H9 (cell line): ENCODE measurements at regions not wholly inside any gene's neighbourhood (a gene's known extent, or its start where the extent isn't known, plus 50 kb on each side); places are given as distances from the start of the nearest gene placed in this dataset.

ENCODE experiments used
- DNase-seq: peaks from one replicate; pipeline ENCODE4 v3.0.0-alpha.2; 2017
- H2AFZ ChIP-seq: one replicate; pipeline ENCODE4 v1.6.1; 2013; ENCODE audit warnings: mild to moderate bottlenecking, low read length, control low read depth, moderate library complexity
- H2AK5ac ChIP-seq: 2 replicates; pipeline ENCODE4 v1.6.1; 2013; ENCODE audit warnings: low read length, control low read depth, mixed read lengths; ENCODE audit not compliant: insufficient read length
- H2BK120ac ChIP-seq: one replicate; pipeline ENCODE4 v1.6.1; 2013; ENCODE audit warnings: low read depth, mild to moderate bottlenecking, low read length, control low read depth, inconsistent platforms; ENCODE audit not compliant: poor library complexity, severe bottlenecking
- H2BK12ac ChIP-seq: 2 replicates; pipeline ENCODE4 v1.6.1; 2013; ENCODE audit warnings: low read length, control low read depth, mixed read lengths, low read depth; ENCODE audit not compliant: insufficient read length
- H2BK15ac ChIP-seq: 2 replicates; pipeline ENCODE4 v1.6.1; 2013; ENCODE audit warnings: low read depth, low read length, control low read depth
- H2BK20ac ChIP-seq: one replicate; pipeline ENCODE4 v1.6.1; 2013; ENCODE audit warnings: low read depth, mild to moderate bottlenecking, low read length, control low read depth, inconsistent platforms; ENCODE audit not compliant: poor library complexity, severe bottlenecking
- H2BK5ac ChIP-seq: 2 replicates; pipeline ENCODE4 v1.6.1; 2013; ENCODE audit warnings: low read length, control low read depth, mixed read lengths; ENCODE audit not compliant: insufficient read length
- H3K14ac ChIP-seq: 2 replicates; pipeline ENCODE4 v1.6.1; 2013; ENCODE audit warnings: low read length, control low read depth; ENCODE audit not compliant: insufficient read depth
- H3K18ac ChIP-seq: 2 replicates; pipeline ENCODE4 v1.6.1; 2013; ENCODE audit warnings: low read depth, mild to moderate bottlenecking, mixed read lengths, low read length, control low read depth; ENCODE audit not compliant: insufficient read length
- H3K23ac ChIP-seq: 2 replicates; pipeline ENCODE4 v1.6.1; 2013; ENCODE audit warnings: low read length, control low read depth, mixed read lengths, low read depth; ENCODE audit not compliant: insufficient read length
- H3K23me2 ChIP-seq: 2 replicates; pipeline ENCODE4 v1.6.1; 2013; ENCODE audit warnings: low read depth, mild to moderate bottlenecking, mixed read lengths, low read length, control low read depth; ENCODE audit not compliant: insufficient read length, poor library complexity, severe bottlenecking
- H3K27ac ChIP-seq: 2 replicates; pipeline ENCODE4 v1.5.1; 2013; ENCODE audit warnings: low read length, control low read depth, mixed read lengths, low read depth; ENCODE audit not compliant: insufficient read length
- H3K27me3 ChIP-seq: 2 replicates; pipeline ENCODE4 v1.6.1; 2013; ENCODE audit warnings: low read length, control low read depth, inconsistent platforms; ENCODE audit not compliant: insufficient read depth
- H3K4ac ChIP-seq: 2 replicates; pipeline ENCODE4 v1.6.1; 2013; ENCODE audit warnings: low read depth, mild to moderate bottlenecking, control low read depth, inconsistent platforms, low read length, moderate library complexity
- H3K4me1 ChIP-seq: 2 replicates; pipeline ENCODE4 v1.6.1; 2013; ENCODE audit warnings: low read length, control low read depth, inconsistent platforms; ENCODE audit not compliant: insufficient read depth
- H3K4me2 ChIP-seq: 2 replicates; pipeline ENCODE4 v1.6.1; 2013; ENCODE audit warnings: low read length, control low read depth, mixed read lengths; ENCODE audit not compliant: insufficient read length, insufficient read depth
- H3K56ac ChIP-seq: 2 replicates; pipeline ENCODE4 v1.6.1; 2013; ENCODE audit warnings: low read depth, mild to moderate bottlenecking, mixed read lengths, low read length, control low read depth; ENCODE audit not compliant: insufficient read length
- H3K79me1 ChIP-seq: 2 replicates; pipeline ENCODE4 v1.6.1; 2013; ENCODE audit warnings: low read depth, mild to moderate bottlenecking, moderate library complexity, low read length, control low read depth, inconsistent platforms; ENCODE audit not compliant: insufficient read depth, poor library complexity, severe bottlenecking
- H3K79me2 ChIP-seq: 2 replicates; pipeline ENCODE4 v1.6.1; 2013; ENCODE audit warnings: low read length, control low read depth, inconsistent platforms; ENCODE audit not compliant: insufficient read depth
- H3K9ac ChIP-seq: 2 replicates; pipeline ENCODE4 v1.6.1; 2013; ENCODE audit warnings: low read length, control low read depth, mixed read lengths; ENCODE audit not compliant: insufficient read length; ENCODE audit errors: extremely low read depth
- H3K9me3 ChIP-seq: one replicate; pipeline ENCODE4 v1.6.1; 2013; ENCODE audit warnings: low read depth, low read length, inconsistent platforms; ENCODE audit not compliant: control insufficient read depth
- H3T11ph ChIP-seq: one replicate; pipeline ENCODE4 v1.6.1; 2013; ENCODE audit warnings: mild to moderate bottlenecking, low read length, control low read depth, inconsistent platforms
- H4K20me1 ChIP-seq: one replicate; pipeline ENCODE4 v1.6.1; 2013; ENCODE audit not compliant: control insufficient read depth, insufficient read length, insufficient read depth
- H4K5ac ChIP-seq: 2 replicates; pipeline ENCODE4 v1.6.1; 2013; ENCODE audit warnings: low read depth, mild to moderate bottlenecking, mixed read lengths, low read length, control low read depth; ENCODE audit not compliant: insufficient read length
- H4K8ac ChIP-seq: replicated peaks from 2 replicates; pipeline ENCODE4 v1.6.1; 2013; ENCODE audit warnings: low read length, control low read depth, mixed read lengths, low read depth; ENCODE audit not compliant: insufficient read length
- H4K91ac ChIP-seq: 2 replicates; pipeline ENCODE4 v1.6.1; 2013; ENCODE audit warnings: low read depth, mild to moderate bottlenecking, moderate library complexity, mixed read lengths, low read length, control low read depth; ENCODE audit not compliant: insufficient read length
- H3K27ac Mint-ChIP-seq, 3 experiments: 2 replicates in 2 of 3; 3 replicates in 1 of 3; pipeline ENCODE4 v1.8.0; 2020 to 2021; ENCODE audit warnings: mixed read lengths in 3 of 3, mild to moderate bottlenecking in 1 of 3, moderate library complexity in 1 of 3
- H3K27me3 Mint-ChIP-seq: 2 replicates; pipeline ENCODE4 v1.8.0; 2021; ENCODE audit warnings: low read depth, mild to moderate bottlenecking, moderate library complexity, mixed read lengths
- H3K36me3 Mint-ChIP-seq, 3 experiments: 2 replicates in 2 of 3; 3 replicates in 1 of 3; pipeline ENCODE4 v1.8.0; 2020 to 2021; ENCODE audit warnings: low read depth in 3 of 3, mixed read lengths in 3 of 3; ENCODE audit not compliant: insufficient read depth in 1 of 3
- H3K4me1 Mint-ChIP-seq, 2 experiments: 2 replicates each; pipeline ENCODE4 v1.8.0; 2020; ENCODE audit warnings: mixed read lengths in 2 of 2
- H3K4me3 Mint-ChIP-seq, 2 experiments: 2 replicates in 1 of 2; 3 replicates in 1 of 2; pipeline ENCODE4 v1.8.0; 2020 to 2021; ENCODE audit warnings: mild to moderate bottlenecking in 2 of 2, mixed read lengths in 2 of 2, moderate library complexity in 1 of 2
- H3K9me3 Mint-ChIP-seq, 2 experiments: 2 replicates in 1 of 2; 3 replicates in 1 of 2; pipeline ENCODE4 v1.8.0; 2020; ENCODE audit warnings: mild to moderate bottlenecking in 2 of 2, mixed read lengths in 2 of 2, moderate library complexity in 1 of 2
- WGBS: extraction: QIAGEN DNeasy Blood & Tissue Kit; methylation state at CpG from one replicate; pipeline ENCODE4 v1.1.7; 2013; ENCODE audit warnings: missing lambda C conversion rate, low lambda C conversion rate, mixed read lengths; ENCODE audit not compliant: insufficient read length; ENCODE audit errors: extremely low coverage; 5-methylcytosine and 5-hydroxymethylcytosine counted together
- TF ChIP-seq, protein P1 (sequence below): fragments of 200-600 bp; sonication (generic); conservative IDR thresholded peaks from 3 replicates; pipeline ENCODE4 v1.8.0; 2021; ENCODE audit warnings: antibody characterized with exemption, mild to moderate bottlenecking

DNA sequence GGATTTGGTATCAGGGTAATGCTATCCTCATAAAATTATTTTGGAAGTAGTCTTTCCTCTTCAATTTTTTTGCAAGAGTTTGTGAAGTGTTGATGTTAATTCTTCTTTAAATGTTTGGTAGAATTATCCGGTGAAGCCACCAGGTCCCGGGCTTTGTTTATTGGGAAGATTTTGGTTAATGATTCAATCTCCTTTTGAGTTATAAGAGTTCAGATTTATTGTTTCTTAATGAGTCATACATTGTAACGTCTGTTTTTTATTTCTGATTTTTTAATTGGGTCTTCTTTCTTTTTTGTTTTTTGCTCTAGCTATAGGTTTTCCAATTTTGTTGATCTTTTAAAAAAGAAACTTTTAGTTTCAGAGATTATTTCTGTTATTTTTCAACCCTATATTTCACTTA is 412.3 kb downstream of the PDGFC start:
- TF ChIP-seq, protein P1, sequence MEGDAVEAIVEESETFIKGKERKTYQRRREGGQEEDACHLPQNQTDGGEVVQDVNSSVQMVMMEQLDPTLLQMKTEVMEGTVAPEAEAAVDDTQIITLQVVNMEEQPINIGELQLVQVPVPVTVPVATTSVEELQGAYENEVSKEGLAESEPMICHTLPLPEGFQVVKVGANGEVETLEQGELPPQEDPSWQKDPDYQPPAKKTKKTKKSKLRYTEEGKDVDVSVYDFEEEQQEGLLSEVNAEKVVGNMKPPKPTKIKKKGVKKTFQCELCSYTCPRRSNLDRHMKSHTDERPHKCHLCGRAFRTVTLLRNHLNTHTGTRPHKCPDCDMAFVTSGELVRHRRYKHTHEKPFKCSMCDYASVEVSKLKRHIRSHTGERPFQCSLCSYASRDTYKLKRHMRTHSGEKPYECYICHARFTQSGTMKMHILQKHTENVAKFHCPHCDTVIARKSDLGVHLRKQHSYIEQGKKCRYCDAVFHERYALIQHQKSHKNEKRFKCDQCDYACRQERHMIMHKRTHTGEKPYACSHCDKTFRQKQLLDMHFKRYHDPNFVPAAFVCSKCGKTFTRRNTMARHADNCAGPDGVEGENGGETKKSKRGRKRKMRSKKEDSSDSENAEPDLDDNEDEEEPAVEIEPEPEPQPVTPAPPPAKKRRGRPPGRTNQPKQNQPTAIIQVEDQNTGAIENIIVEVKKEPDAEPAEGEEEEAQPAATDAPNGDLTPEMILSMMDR, result no peak
- Mint-ChIP-seq H3K9me3 (peaks cover 0 to 3% of the 10 kb centered on the region in 2 experiments; a peak in 1 of 5 replicates), H3K27me3 (no peaks in the 10 kb centered on the region), H3K4me3 (no peak overlapping the region), H3K36me3 (peaks cover 0 to 6% (median 4%) of the 10 kb centered on the region in 3 experiments; a peak in 2 of 7 replicates), H3K27ac (no peak overlapping the region), H3K4me1 (0 out of 4 replicates have a peak, but pooled peaks cover 0 to 3% of the 10 kb centered on the region in 2 experiments)
- Histone ChIP-seq H2AFZ (no peak overlapping the region), H4K5ac (no peak overlapping the region), H2BK20ac (no peak overlapping the region), H2BK12ac (no peak overlapping the region), H3K4ac (no peak overlapping the region), H3K79me2 (no peaks in the 10 kb centered on the region), H2BK120ac (no peak overlapping the region), H3K27me3 (no peaks in the 10 kb centered on the region), H2BK15ac (no peak overlapping the region), H3K9ac (no peak overlapping the region), H3K56ac (no peak overlapping the region), H3K27ac (no peak overlapping the region), H3K23me2 (no peaks in the 10 kb centered on the region), H4K8ac (no peak overlapping the region), H2AK5ac (no peak overlapping the region), H4K20me1 (no peaks in the 10 kb centered on the region), H3K79me1 (no peaks in the 10 kb centered on the region), H3T11ph (no peak overlapping the region), H3K23ac (no peak overlapping the region), H3K18ac (no peak overlapping the region), H3K9me3 (no peaks in the 10 kb centered on the region), H3K14ac (no peak overlapping the region), H2BK5ac (no peak overlapping the region), H3K4me2 (no peak overlapping the region), H4K91ac (no peak overlapping the region), H3K4me1 (no peaks in the 10 kb centered on the region)
- WGBS, result no CpG with 5 or more reads among the region's 3 CpGs
- DNase-seq, result no peak
